ENCODE measurements at regions not wholly inside any gene's neighbourhood (a gene's known extent, or its start where the extent isn't known, plus 50 kb on each side); places are given as distances from the start of the nearest gene placed in this dataset.

GRCh38 chr9:99478469-99479027, 256.5 kb downstream of the SEC61B start:
- no peaks in the 10 kb centered on the region for H3K9me3 ChIP-seq
- H3K27ac ChIP-seq, result no peak overlapping the region
- no peak for TF ChIP-seq CTCF (IDR thresholded peaks at IDR 0.05)
- peaks cover 0 to 6% (median 0%) of the 10 kb centered on the region in 4 donors for H3K4me1 ChIP-seq
- intact Hi-C loops (cut with DNase I; ENCODE audit: low total_unique reads), result no loop called here
- H3K36me3 ChIP-seq, result no peaks in the 10 kb centered on the region
- H3K27me3 ChIP-seq, result no peaks in the 10 kb centered on the region
- H3K4me3 ChIP-seq, result no peak overlapping the region
- DNase-seq, result no peak

GRCh38 chr9:99479929-99480328, 257.8 kb downstream of the SEC61B start:
- H3K27ac ChIP-seq, result no peak overlapping the region
- no peak for DNase-seq
- no peak overlapping the region for H3K4me3 ChIP-seq
- no peaks in the 10 kb centered on the region for H3K36me3 ChIP-seq
- H3K4me1 ChIP-seq, result no peaks in the 10 kb centered on the region
- H3K9me3 ChIP-seq, result no peaks in the 10 kb centered on the region
- intact Hi-C loops (cut with DNase I; ENCODE audit: low total_unique reads), result no loop called here
- TF ChIP-seq CTCF (IDR thresholded peaks at IDR 0.05), result no peak
- H3K27me3 ChIP-seq, result no peaks in the 10 kb centered on the region

GRCh38 chr9:99485459-99485858, 263.4 kb downstream of the SEC61B start:
- TF ChIP-seq CTCF (IDR thresholded peaks at IDR 0.05), result no peak
- no peak overlapping the region for H3K27ac ChIP-seq
- no peak for DNase-seq
- no peaks in the 10 kb centered on the region for H3K9me3 ChIP-seq
- no peaks in the 10 kb centered on the region for H3K36me3 ChIP-seq
- intact Hi-C loops (cut with DNase I; ENCODE audit: low total_unique reads), result no loop called here
- no peaks in the 10 kb centered on the region for H3K27me3 ChIP-seq
- no peak overlapping the region for H3K4me3 ChIP-seq
- no peaks in the 10 kb centered on the region for H3K4me1 ChIP-seq

GRCh38 chr9:99486684-99487083, 264.6 kb downstream of the SEC61B start:
- Histone ChIP-seq H3K27ac (no peak overlapping the region), H3K4me3 (no peak overlapping the region), H3K27me3 (no peaks in the 10 kb centered on the region), H3K4me1 (no peaks in the 10 kb centered on the region), H3K9me3 (no peaks in the 10 kb centered on the region), H3K36me3 (no peaks in the 10 kb centered on the region)
- intact Hi-C loops (cut with DNase I; ENCODE audit: low total_unique reads), result no loop called here
- no peak for TF ChIP-seq CTCF (IDR thresholded peaks at IDR 0.05)
- DNase-seq, result no peak

- Histone ChIP-seq H3K4me3 (no peak overlapping the region), H3K27me3 (no peaks in the 10 kb centered on the region), H3K36me3 (no peaks in the 10 kb centered on the region), H3K27ac (no peak overlapping the region), H3K9me3 (no peaks in the 10 kb centered on the region), H3K4me1 (no peaks in the 10 kb centered on the region)
- no peak for DNase-seq
- TF ChIP-seq CTCF (IDR thresholded peaks at IDR 0.05), result no peak
- intact Hi-C loops (cut with DNase I; ENCODE audit: low total_unique reads), result no loop called here
Measured at GRCh38 chr9:99488131-99489059, 266.3 kb downstream of the SEC61B start.

All from tibial artery (tissue), 4 donors.